GM12892 (cell line): ENCODE measurements at regions not wholly inside any gene's neighbourhood (a gene's known extent, or its start where the extent isn't known, plus 50 kb on each side); places are given as distances from the start of the nearest gene placed in this dataset.
"Not testable (repeated sequence)": the region's sequence is repeated elsewhere in the genome, so short reads cannot be mapped to it uniquely, and the experiment has no call there.

Source experiments
- DNase-seq: peaks from one replicate; pipeline ENCODE4 v3.0.0; 2011; ENCODE audit not compliant: insufficient read length
- FAIRE-seq: peaks from 2 replicates; lab custom pipeline; 2011; peaks lifted over from hg19 to GRCh38; lab: Jason Lieb, UNC
- POLR2A ChIP-seq: IDR thresholded peaks from 2 replicates; pipeline ENCODE4 v1.6.1; 2011; ENCODE audit warnings: low read depth, low read length, control low read depth
- POLR2AphosphoS5 ChIP-seq: IDR thresholded peaks from 2 replicates; pipeline ENCODE4 v1.6.1; 2011; ENCODE audit warnings: low read depth, low read length, control low read depth
- TAF1 ChIP-seq: IDR thresholded peaks from 2 replicates; pipeline ENCODE4 v1.6.1; 2011; ENCODE audit warnings: low read depth, mild to moderate bottlenecking, control low read depth, low read length, borderline replicate concordance

DNA sequence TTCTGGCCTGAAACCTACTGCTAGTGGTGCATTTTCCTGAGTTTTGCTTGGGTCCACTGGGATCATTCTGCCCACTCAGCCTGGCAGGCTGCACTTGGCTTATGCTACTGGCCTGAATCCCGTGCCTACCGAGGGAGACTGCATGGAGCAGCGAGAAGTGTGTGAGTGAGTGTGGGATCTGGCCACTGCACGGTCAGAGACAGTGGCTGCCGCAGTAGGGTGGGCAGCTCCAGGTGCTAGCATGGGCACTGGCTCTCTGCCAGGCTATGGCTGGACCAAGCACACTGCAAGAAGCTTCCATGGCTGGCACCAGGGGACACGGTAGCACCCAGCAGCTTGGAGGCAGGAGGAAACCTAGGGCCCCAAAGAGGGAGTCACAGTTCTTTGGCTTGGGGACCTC lies 1058.7 kb upstream of the ACO1 start:
- FAIRE-seq: no peak
- TF ChIP-seq TAF1 (no peak), POLR2AphosphoS5 (no peak), POLR2A (no peak)
- no peak for DNase-seq

DNA sequence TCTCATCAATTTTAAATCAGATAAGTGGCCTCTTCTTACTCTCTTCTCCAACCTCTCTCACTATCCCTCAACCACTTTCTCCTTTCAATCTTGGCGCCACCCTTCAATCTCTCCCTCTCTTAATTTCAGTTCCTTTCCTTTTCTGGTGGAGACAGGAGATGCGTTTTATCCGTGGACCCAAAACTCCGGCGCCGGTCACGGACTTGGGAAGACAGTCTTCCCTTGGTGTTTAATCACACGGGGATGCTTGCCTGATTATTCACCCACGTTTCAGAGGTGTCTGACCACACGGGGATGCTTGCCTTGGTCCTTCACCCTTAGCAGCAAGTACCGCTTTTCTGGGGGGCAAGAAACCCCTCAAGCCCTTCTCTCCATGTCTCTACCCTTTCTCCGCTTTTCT lies 1057.6 kb upstream of the ACO1 start:
- not testable (repeated sequence) for FAIRE-seq, DNase-seq

DNA sequence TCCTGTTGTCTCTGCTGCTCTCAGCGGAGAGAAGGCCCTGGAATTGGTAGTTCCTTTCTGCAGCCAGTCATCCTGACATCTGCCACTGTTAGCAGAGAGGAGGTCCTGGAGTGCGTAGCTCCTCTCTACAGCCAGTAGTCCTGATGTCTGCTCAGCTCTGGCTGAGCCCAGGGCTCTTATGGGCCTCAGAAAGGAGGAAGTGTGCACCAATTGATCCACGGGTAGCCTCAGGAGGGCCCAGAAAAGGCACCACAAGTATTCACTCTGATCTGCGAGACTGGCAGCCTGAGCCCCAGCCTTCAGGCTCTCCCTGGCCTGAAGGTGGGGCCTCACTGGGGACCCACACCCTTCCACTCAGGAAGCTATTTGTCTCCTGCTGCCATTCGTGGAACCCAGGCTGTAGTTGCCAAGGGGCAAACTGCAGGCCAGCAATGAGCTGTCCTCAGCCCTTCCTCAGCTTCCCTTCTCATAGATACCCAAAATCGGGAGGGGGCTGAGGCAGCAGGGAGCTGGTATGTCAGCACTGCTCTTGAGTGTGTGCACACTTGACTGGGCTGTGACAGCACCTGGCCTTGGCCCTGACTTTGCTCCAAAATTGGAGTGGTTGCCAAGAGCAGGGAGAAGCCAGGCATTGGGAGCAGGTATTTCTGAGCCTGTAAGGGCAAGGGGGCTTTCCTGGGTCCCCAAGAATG lies 1049.5 kb upstream of the ACO1 start:
- FAIRE-seq: no peak
- TF ChIP-seq TAF1 (no peak), POLR2A (no peak), POLR2AphosphoS5 (no peak)

DNA sequence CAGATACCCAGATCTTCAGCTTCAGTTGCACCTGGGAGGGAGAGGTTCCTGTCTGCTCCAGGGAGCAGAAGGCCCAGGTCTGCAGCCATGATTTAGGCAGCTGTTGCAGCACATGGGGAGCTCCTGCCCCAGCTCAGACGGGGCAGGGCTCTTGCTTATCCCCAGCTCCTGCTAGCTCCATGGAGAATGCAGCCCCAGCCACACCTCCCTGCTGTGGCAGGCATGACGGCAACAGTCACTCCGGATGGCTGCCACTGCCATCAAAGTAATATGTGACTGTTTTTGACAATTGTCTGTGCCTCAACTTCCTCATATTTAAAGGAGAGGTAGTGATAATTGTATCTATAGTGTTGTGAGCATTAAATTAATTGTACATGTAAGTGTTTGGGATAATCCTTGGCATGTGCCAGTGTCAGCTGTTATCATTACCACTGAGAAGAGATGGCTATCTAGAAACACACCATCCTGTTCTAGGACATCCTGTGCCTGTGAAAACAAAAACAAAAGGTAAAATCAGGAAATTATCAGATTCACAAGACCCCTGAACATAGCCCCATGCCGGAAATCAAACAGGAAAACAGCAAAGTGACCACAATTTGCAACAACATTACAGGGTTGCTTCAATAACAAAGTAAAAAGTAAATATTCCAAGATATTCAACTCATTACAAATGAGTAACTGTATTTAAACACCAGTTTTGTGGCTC lies 1048.8 kb upstream of the ACO1 start:
- TF ChIP-seq POLR2AphosphoS5 (no peak), TAF1 (no peak), POLR2A (no peak)
- DNase-seq (no peak), FAIRE-seq (no peak)

More for the DNA sequence above, 1049.5 kb upstream of the ACO1 start:
- no peak for DNase-seq

DNA sequence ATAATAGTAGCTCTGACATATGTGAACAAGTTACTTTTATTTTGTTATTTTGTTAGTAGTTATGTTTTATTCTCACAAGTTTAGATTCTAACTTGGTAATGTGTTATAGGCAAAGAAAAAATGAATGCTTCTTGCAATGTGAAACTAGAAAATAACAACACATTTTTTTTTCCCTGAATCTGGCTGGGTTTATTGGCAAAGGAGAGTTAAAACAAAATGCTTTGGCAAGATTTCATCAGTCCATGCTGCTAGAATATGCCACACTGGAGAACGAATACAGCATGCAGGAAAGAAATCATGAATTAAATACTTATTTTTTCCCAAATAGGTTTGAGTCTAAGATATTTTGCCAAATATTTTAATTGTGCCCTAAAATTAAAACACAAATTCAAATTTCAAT lies 1048.1 kb upstream of the ACO1 start:
- DNase-seq (no peak), FAIRE-seq (no peak)
- no peak for TF ChIP-seq POLR2AphosphoS5
- TF ChIP-seq TAF1: no peak
- no peak for TF ChIP-seq POLR2A

DNA sequence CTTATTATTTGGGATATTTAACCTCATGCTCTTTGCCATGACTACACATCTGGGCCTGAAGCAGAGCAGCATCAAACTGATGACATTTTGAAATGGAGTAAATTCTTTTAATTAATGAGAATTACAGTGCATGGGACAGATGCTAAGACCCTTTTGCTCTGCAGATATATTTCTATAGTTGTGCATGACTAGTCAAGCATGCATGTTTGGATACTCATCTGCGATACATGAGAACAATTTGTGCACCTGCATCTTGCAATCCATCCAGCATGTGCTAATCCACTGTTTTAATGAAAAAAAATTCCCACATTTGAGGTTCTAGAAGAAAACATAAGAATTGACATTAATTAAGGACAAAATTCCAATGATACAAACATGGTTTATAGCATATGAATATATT lies 1047.6 kb upstream of the ACO1 start:
- FAIRE-seq (no peak), DNase-seq (no peak)
- TF ChIP-seq POLR2A (no peak), POLR2AphosphoS5 (no peak), TAF1 (no peak)

DNA sequence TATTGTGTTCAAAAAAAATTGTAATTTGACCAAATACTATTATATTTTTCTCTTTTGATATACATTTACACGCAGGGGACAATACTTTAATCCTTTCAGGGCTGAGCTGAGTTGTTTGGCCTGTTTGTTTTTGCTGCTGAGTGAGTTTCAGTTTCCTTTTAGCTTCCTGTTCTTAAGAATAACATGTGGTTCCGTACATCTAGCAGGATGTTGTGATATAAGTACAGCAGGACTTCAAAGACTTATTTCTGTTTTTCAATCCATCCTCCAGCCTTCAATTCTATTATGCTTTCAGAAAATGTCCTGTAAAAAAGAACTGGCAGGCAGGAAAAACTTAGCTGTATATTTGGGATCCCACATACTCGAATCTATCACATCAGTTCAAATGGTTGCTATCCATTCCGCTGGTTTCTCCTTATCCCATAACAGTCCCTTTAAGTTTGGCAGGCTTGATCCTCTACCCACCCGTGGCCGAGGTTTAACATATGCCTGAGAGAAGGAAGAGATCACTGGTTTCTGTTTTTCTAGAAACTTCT lies 1037.3 kb upstream of the ACO1 start:
- DNase-seq: no peak
- TF ChIP-seq TAF1: no peak
- TF ChIP-seq POLR2AphosphoS5: no peak
- TF ChIP-seq POLR2A: no peak
- FAIRE-seq: peak; percentile 81

DNA sequence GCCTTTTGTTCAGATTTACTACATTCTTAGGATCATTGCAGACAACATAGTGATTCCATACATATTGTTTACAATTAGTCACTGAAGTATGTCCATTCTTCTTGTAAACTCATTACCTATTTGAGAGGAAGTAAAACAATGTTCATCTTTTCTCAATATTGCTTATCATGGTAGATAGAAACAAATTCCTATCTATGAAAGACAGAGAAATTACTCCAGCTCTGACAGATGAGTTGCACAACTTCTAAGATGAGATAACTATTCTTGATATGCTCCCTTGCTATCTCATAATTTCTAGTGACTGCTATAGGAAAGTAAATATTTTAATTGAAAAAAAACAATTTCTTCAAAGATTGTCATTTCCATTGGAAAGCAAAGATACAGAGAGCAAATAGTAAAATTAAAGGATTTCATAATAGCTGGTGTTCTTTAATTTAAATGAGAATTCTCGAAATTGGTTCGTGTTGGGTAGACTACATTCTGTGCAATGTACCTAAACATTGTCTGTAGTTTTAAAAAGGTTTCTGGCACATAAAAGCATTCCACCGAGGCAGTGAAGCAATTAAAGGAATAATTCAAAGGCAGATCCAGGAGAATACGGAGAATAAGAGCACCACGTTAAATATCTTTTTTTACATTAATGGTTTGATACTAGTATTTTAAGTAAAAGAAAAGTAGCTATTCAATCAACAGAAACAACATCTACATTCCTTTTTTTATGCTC lies 1029.1 kb upstream of the ACO1 start:
- FAIRE-seq: no peak
- DNase-seq: no peak
- TF ChIP-seq TAF1 (no peak), POLR2AphosphoS5 (no peak), POLR2A (no peak)

DNA sequence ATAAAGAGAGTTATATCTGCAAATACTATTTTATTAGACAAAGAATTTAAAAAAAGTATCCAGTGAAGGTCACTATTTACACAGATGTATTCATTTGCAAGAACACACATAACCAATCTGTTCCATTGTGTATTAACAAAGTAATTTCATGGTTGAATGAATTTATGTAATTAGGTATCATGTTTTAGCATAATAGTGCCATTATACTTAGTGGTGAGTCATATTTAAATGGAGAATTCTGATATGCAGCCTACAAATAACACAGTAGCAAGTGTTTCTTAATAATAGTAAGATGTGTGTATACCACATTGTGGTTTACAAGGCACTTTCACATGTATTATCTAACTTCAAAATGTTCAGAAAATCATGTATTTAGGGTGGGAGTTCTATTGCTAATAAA lies 1028.5 kb upstream of the ACO1 start:
- no peak for DNase-seq
- no peak for FAIRE-seq
- TF ChIP-seq TAF1 (no peak), POLR2A (no peak), POLR2AphosphoS5 (no peak)

DNA sequence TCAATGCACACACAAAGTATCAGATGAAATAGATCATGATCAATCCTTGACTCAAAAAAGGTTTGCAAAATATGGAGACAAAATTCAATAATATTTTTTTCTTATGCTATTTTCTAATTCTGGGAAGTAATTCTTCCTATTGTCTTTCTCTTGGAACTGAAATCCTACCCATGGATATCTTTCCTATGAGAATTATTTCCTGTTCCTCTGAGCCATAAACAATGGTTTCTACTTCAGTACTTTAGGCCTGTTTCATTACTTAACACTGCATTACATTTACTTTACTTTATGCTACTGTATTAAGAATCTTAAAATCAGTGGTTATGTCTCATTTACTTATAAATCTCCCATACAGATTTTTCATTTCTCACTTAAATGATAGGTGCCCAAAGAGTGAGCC lies 1025.4 kb upstream of the ACO1 start:
- FAIRE-seq (no peak), DNase-seq (no peak)
- TF ChIP-seq POLR2A: no peak
- TF ChIP-seq TAF1: no peak
- TF ChIP-seq POLR2AphosphoS5: no peak

DNA sequence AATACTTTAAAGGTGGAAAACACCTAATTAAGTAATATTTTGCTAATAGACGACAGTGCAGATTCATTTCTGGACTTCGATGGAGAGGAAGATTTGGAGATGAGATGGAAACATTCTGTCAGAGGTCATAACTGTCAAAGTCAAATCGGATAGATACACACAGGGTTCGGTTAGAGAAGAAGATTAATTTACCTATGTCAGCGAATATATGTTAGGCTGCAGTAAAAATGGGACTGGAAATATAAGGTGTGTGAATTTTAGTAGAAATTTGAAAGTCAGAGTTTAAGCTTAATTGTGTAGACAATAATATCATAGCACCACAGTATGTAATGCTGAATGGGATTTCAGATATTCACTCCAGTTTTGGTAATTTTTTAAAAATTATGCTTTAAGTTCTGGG lies 1020.3 kb upstream of the ACO1 start:
- TF ChIP-seq POLR2A (no peak), TAF1 (no peak), POLR2AphosphoS5 (no peak)
- DNase-seq (no peak), FAIRE-seq (no peak)

DNA sequence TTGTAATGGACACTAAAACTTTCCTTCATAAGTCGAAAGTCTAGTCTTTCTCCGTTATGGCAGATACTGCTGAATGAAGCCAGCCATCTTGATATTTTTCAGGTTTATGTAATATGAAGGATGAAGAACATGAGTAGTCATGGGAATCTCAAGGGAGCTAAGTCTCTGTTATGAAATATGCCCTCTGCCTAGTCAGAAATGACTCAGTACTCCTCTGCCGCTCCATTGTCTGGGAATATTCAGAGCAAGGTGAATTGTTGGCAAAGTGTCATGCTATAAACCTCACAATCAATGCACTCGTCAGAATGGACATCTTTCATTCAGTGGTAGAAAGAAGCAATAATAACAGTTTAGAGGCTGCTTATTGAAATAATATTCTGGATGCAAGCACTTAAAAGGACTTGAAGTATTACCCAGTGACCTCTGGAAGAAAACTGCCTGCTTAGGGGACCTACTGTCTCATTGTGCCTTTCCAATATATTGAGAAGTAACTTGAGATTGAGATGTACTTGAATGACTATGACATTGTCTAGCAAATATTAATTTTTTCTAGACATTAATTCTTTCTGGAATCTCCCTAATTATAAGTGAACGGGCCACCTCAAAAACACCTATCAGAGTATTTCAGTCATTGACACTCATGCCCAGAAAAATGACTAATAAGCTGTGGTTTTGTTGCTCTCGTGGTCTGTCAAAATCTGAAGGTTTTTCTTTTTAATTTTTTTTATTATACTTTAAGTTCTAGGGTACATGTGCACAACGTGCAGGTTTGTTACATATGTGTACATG lies 1011.5 kb upstream of the ACO1 start:
- DNase-seq (no peak), FAIRE-seq (no peak)
- TF ChIP-seq TAF1 (no peak), POLR2AphosphoS5 (no peak), POLR2A (no peak)
